ENCODE measurements at regions not wholly inside any gene's neighbourhood (a gene's known extent, or its start where the extent isn't known, plus 50 kb on each side); places are given as distances from the start of the nearest gene placed in this dataset.

DNA sequence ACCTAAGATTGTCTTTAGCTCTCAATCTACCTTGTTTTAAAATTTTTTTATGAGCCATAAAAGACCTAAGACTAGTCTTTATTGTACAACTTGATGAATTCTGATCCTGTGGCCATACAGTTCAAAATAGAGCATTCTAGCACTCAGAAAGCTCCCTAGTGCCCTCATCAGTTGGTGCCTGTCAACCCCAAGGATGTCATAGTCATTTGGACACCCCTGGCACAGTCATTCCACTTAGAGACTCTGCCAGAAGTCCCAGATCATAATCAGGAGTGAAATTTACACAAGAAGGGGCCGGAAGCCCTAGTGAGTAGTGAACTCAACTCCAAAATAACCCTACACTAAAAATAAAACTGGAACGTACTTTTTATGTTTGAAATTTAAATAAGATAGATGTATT lies 80.0 kb upstream of the INSIG1 start:
- DNase-seq: no peak

- no peak for DNase-seq
These were observed 79.2 kb upstream of the INSIG1 start for GRCh38 chr7:155218276-155219153.

DNA sequence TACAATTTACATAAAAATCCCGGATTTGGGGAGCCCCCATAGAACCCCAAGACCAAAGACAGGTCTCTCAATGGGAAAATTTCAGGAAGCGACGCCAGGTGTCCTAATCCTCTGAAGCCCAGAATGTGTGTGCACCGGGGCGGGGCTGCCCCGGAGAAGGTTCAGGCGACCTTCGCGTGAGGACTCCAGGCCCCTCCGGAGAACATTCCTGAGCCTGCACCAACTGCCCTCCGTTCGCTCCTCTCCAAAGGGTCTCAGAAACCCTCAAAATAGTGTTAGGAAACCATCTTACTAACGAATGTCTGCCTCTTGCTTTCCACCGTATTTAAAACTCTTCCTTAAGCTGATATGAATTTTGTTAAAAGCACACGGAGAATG lies 78.5 kb upstream of the INSIG1 start:
- no peak for DNase-seq

GRCh38 chr7:155219947-155220769 lies 77.5 kb upstream of the INSIG1 start:
- no peak for DNase-seq

DNA sequence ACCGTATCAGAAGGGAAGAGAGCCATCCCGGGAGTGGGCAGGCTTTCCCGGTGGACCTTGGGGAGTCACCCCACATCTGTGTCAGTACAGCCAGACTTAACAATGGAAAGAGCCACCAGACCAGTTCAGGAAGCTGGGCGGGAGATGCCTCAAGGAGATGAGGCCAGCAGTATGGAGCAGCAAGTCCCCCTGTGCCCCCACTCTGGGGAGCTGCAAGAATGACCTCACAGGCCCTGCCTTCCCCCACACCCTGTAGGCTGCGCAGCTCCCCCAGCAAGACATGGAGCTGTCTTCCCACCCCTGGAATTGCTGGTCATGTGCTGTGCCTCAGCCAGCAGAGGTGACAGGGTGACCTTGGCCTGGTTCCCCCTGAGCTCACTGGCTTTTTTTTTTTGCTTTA lies 76.8 kb upstream of the INSIG1 start:
- no peak for DNase-seq

DNA sequence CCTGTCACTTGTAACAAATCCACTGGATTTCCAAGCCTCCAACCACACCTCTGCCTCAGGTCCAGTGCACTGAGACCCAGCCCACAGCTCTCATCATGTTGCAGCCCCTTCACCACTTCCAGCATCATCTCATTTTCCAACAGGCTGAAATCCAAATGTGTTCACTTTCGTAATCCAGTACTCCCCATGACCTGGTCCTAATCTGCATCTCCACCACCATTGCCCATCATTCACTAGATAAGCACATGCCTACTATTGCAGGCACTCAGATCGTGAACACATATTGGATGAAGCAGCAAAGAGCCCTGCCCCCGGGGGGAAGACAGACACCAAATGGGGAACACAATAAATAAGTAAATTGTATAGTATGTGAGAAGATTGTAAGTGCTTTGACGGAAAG lies 76.1 kb upstream of the INSIG1 start:
- DNase-seq: no peak

- DNase-seq: peak; percentile 23
These were observed 75.6 kb upstream of the INSIG1 start for GRCh38 chr7:155222061-155222460.

- no peak for DNase-seq
These were observed 75.1 kb upstream of the INSIG1 start for GRCh38 chr7:155222573-155222972.

DNA sequence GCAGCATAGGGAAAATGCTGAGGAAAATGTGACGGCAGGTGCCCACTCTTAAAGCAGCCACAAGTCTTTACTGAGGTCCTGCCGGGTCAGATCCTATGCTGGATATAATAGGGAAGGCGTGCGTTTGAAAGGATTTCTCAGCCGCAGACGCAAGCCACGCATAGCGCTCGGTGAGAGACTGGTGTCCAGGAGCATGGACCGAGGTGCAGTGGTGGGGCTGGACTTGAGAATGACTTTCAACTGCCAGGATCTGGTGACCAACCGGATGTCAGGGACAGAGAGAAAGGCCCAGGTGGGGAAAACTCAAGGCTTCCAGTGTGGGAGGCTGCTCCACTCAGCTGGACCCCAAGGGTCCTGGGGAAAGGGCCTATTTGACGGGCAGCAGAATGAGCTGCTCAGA lies 74.7 kb upstream of the INSIG1 start:
- DNase-seq: no peak

DNA sequence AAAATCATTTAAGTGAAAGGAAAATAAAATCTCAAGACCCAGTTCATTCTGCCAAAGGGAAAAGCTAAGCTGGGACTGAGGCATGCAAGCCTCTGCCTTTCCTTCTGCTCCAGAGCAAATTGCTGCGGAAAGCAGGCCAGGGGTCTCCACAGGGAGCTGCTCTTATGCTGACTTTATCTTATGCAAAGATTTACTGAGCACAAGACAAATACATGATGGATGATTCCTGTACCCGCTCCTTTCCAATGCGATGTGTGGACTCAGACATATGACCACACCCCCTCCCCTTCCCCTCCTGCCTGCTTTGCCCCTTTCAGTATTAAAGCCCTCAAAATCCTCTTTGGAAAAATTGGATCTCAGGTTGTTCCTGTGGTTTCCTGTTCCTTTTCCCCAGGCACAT lies 74.2 kb upstream of the INSIG1 start:
- DNase-seq: no peak

DNA sequence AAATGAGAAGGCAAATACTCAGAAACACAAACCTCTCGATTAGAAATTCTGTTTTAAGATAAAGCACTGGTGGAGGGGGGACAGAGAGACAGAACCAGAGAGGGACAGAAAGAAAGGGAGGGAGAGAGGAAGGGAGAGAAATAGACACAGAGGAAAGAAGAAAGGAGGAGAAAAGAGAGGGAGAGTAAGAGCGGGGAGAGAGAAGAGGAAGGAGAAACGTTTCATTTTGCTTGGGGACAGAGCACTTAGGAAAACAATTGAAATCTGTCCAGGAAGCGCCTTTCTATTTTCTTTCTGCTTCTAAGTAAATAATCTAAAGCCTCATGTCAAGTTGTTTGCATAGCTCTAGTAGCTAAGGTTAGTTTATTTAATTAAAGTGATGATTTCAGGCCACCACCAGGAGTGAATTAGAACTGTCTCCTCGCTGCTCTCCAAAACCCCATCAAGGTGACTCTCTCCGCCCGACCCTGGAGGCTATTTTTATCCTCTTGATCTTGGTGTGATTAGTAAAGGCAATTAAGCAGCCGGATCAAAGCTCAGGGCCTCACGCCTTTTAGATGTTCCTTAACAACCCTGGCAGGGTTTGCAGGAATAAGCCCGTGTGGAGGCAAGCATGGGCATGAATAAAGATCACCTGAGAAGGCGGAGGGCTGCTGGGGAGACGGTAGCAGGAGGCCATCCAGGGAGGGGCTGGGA lies 73.4 kb upstream of the INSIG1 start:
- DNase-seq: no peak

- no peak for DNase-seq
These were observed 72.6 kb upstream of the INSIG1 start for GRCh38 chr7:155225095-155225494.

DNA sequence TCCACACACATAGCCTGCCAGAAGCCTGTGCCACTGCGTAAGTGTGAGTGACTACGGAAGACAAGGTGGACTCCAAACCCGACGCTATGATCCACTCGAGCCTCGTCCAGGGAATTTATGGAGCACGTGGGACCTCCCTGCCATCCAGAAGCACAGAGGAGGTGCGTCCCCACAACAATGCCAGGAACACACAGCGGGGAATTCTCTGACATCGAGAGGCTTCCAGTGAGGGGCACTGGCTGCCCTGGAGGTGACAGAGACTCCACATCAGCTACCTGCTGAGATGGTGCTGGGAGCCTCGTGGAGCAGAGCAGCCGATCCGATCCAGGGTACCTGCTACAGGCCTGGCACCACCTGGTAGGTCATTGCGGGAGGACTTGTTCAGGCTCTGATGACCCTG lies 72.2 kb upstream of the INSIG1 start:
- DNase-seq: no peak

DNA sequence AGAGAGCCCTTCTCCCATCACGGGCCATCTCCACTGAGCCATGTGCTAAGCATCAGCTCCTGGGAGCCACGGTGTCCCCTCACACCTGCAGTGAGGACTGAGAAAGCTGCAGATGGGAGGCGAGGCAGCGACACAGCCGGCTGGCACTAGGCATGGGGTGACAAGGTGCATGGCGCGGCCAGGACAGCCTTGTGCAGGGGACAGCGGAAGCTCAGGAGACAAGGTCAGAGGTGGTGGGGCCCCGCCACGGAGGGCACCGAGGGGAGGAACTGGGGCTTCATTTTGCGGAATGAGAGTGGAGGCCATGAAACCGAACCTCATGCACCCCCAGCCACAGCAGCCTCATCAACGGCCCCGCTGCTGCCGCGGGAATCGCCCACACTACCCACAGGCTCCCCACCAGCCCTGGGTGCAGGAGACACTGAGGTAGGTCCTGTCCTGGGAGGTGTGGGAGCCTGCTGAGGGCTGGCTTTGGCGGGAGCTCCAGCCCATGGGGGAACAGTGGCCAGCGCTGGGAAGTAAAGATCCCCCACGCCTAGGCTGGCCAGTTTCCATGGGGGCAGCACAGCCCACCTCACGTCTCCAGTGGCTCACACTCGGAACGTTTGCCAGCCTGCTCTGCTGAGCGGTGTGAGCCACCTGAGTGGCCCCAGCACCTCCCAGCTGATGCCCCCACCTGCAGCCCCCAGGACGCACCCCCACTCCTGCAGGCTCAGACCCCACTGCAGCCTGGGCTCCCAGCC lies 71.2 kb upstream of the INSIG1 start:
- DNase-seq: no peak

GRCh38 chr7:155227004-155227787 lies 70.5 kb upstream of the INSIG1 start:
- DNase-seq: no peak

- no peak for DNase-seq
These were observed 69.8 kb upstream of the INSIG1 start for GRCh38 chr7:155227788-155228458.

DNA sequence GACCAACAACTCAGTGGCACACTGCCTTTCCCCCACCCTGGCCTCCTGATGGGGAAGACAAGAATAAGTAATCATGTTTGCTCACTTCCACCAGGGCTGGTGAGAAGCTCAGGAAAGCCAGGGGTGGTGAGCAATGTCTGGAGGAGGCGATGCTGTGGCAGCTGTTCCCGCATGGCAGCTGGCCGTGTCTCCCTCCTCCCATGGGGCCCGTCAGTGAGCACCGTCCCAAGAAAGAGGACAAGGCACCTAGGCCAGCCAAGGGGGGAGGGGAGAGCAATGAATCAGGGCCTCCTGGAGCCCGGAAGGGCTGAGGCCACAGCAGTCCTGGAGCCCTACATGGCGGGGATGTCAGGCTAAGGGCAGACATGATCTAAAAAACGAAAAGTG lies 69.2 kb upstream of the INSIG1 start:
- DNase-seq: no peak

DNA sequence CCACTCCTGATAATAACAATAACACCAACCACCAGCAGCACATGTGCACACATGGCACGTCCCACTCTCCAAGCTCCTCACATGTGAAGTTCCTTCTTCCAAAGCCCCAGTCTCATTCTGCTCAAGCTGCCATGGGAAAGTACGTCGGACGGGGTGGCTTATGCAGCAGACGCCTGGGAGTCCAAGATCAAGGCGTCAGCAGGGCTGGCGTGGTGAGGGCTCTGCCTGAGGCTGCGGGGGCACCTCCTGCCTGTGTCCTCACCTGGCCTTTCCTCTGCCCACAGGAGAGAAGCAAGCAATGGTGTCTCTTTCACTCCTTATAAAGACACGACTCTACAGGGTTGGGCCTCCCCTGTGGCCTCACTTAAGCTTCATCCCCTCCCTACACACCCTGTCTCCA lies 68.8 kb upstream of the INSIG1 start:
- DNase-seq: no peak

GRCh38 chr7:155229548-155230168 lies 68.0 kb upstream of the INSIG1 start:
- no peak for DNase-seq

GRCh38 chr7:155230169-155230593 lies 67.5 kb upstream of the INSIG1 start:
- DNase-seq: no peak

GRCh38 chr7:155231241-155231800 lies 66.4 kb upstream of the INSIG1 start:
- DNase-seq: no peak
